Cardiac muscle cell (in vitro differentiated cells and primary cell): ENCODE measurements at regions not wholly inside any gene's neighbourhood (a gene's known extent, or its start where the extent isn't known, plus 50 kb on each side); places are given as distances from the start of the nearest gene placed in this dataset.
A peak's percentile ranks its signal among the peaks of the same experiment; 100 is the strongest.

Experiments
- DNase-seq, 2 donors: peaks; one replicate each; pipeline versions ENCODE4 v3.0.0 to v3.0.0-alpha.2; 2010 to 2017; ENCODE audit warnings: low read depth in 1 of 2, low spot score in 1 of 2
- H3K27ac ChIP-seq: fragments of 200-600 bp; sonication (generic); 2 replicates; pipeline ENCODE4 v1.5.1; 2016
- H3K27me3 ChIP-seq: fragments of 200-600 bp; sonication (generic); 2 replicates; pipeline ENCODE4 v1.6.0; 2016; ENCODE audit warnings: control low read depth
- H3K36me3 ChIP-seq: fragments of 200-600 bp; sonication (generic); 2 replicates; pipeline ENCODE4 v1.5.1; 2016; ENCODE audit warnings: control low read depth
- H3K4me1 ChIP-seq: fragments of 200-600 bp; sonication (generic); 2 replicates; pipeline ENCODE4 v1.8.1; 2017; ENCODE audit warnings: low read depth, mild to moderate bottlenecking, mixed run types
- H3K4me3 ChIP-seq: fragments of 200-600 bp; sonication (generic); 2 replicates; pipeline ENCODE4 v1.5.1; 2016; ENCODE audit warnings: mild to moderate bottlenecking
- H3K9me3 ChIP-seq: fragments of 200-600 bp; sonication (generic); 2 replicates; pipeline ENCODE4 v1.5.1; 2017; ENCODE audit warnings: low read depth, mild to moderate bottlenecking, control low read depth
- TF ChIP-seq, protein P1 (sequence below): IDR thresholded peaks from 2 replicates; pipeline ENCODE4 v1.5.1; 2012; ENCODE audit warnings: low read depth, mild to moderate bottlenecking, low read length

DNA sequence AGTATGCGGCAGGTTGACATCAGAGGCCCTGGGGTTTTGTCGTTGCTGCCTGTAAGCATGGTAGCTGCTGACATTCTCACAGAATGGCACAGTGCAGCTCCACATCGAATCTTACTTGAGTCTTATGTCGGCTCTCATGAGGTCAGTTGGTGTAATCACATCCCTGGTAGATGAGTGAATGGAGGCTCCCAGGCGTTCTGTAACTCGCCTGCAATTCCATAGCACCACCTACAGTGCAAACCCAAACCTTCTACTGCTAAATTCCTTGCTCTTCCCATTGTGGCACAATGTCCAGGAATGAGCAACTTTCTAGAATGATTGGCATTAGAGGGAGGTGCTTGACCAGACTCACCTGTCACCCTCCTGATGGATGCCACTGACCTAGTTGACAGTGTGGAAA, 578.4 kb downstream of the CCDC171 start:
- H3K4me3 ChIP-seq = no peak overlapping the region
- no peaks in the 10 kb centered on the region for H3K27me3 ChIP-seq
- peak; percentile 35 to 71 for DNase-seq
- H3K36me3 ChIP-seq = no peaks in the 10 kb centered on the region
- TF ChIP-seq, protein P1, sequence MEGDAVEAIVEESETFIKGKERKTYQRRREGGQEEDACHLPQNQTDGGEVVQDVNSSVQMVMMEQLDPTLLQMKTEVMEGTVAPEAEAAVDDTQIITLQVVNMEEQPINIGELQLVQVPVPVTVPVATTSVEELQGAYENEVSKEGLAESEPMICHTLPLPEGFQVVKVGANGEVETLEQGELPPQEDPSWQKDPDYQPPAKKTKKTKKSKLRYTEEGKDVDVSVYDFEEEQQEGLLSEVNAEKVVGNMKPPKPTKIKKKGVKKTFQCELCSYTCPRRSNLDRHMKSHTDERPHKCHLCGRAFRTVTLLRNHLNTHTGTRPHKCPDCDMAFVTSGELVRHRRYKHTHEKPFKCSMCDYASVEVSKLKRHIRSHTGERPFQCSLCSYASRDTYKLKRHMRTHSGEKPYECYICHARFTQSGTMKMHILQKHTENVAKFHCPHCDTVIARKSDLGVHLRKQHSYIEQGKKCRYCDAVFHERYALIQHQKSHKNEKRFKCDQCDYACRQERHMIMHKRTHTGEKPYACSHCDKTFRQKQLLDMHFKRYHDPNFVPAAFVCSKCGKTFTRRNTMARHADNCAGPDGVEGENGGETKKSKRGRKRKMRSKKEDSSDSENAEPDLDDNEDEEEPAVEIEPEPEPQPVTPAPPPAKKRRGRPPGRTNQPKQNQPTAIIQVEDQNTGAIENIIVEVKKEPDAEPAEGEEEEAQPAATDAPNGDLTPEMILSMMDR = peak; percentile 43
- H3K9me3 ChIP-seq = no peaks in the 10 kb centered on the region
- H3K4me1 ChIP-seq = no peaks in the 10 kb centered on the region
- H3K27ac ChIP-seq = no peak overlapping the region

- Histone ChIP-seq H3K4me1 (no peaks in the 10 kb centered on the region), H3K9me3 (no peaks in the 10 kb centered on the region), H3K36me3 (no peaks in the 10 kb centered on the region), H3K27me3 (no peaks in the 10 kb centered on the region), H3K27ac (no peak overlapping the region), H3K4me3 (no peak overlapping the region)
- peak in 1 of 2 donors; percentile 64 for DNase-seq
- TF ChIP-seq, protein P1 = no peak
Measured at GRCh38 chr9:16132513-16132912, 579.7 kb downstream of the CCDC171 start.

DNA sequence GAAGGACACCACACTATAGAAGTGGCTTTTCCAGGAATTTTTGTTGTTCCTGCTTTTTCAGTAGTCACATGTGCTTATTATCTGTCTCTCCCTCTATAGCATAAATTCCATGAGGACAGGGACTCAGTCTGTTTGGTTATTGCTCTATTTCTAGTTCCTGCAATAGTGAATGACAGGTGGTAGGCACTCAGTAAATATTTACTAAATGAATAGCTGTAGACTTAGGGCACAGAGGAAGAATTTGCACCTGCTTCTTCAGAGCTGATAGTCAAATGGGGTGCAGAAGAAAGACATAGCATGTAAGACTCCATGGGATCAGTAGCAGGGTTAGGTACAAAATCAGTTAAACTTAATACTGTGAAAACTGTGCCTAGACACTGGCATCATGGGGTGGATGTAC, 580.2 kb downstream of the CCDC171 start:
- Histone ChIP-seq H3K27me3 (no peaks in the 10 kb centered on the region), H3K9me3 (no peaks in the 10 kb centered on the region), H3K4me3 (no peak overlapping the region), H3K36me3 (no peaks in the 10 kb centered on the region), H3K4me1 (no peaks in the 10 kb centered on the region), H3K27ac (no peak overlapping the region)
- TF ChIP-seq, protein P1 = no peak
- no peak for DNase-seq

- Histone ChIP-seq H3K27ac (no peak overlapping the region), H3K36me3 (no peaks in the 10 kb centered on the region)
- TF ChIP-seq, protein P1 = peak; percentile 61
Measured at GRCh38 chr9:16133556-16134227, 580.8 kb downstream of the CCDC171 start.

GRCh38 chr9:16134351-16134750, 581.5 kb downstream of the CCDC171 start:
- DNase-seq = no peak
- H3K27ac ChIP-seq = no peak overlapping the region
- no peaks in the 10 kb centered on the region for H3K4me1 ChIP-seq
- no peaks in the 10 kb centered on the region for H3K36me3 ChIP-seq
- TF ChIP-seq, protein P1 = no peak
- H3K9me3 ChIP-seq = no peaks in the 10 kb centered on the region
- H3K4me3 ChIP-seq = no peak overlapping the region
- no peaks in the 10 kb centered on the region for H3K27me3 ChIP-seq

More at GRCh38 chr9:16133556-16134227, 580.8 kb downstream of the CCDC171 start:
- H3K27me3 ChIP-seq = no peaks in the 10 kb centered on the region
- no peak overlapping the region for H3K4me3 ChIP-seq
- H3K9me3 ChIP-seq = no peaks in the 10 kb centered on the region
- peak; percentile 76 to 82 for DNase-seq
- H3K4me1 ChIP-seq = no peaks in the 10 kb centered on the region

DNA sequence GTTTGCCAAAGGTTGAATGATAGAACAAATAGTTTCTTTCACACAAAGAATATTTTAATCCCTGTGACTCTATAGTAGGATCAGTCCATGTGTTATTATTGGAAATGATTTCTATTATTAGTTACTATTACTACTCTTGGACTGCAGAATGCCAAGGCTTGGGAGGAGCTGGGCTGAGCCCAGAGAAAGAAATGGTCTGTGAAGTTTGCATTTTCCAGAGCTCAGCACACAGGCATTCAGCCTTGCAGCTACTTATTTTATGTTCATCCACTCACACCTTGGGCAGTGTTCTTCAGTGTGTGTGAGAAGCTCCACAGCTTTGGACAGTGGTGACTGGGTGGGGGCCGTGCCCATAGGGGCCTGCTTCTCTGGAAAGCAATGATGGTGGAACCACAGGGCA, 583.1 kb downstream of the CCDC171 start:
- DNase-seq = no peak
- Histone ChIP-seq H3K9me3 (no peaks in the 10 kb centered on the region), H3K27me3 (no peaks in the 10 kb centered on the region), H3K4me3 (no peak overlapping the region), H3K27ac (no peak overlapping the region), H3K36me3 (no peaks in the 10 kb centered on the region), H3K4me1 (no peaks in the 10 kb centered on the region)
- TF ChIP-seq, protein P1 = no peak
